Smooth muscle cell of the brain vasculature (primary cell): ENCODE measurements at regions not wholly inside any gene's neighbourhood (a gene's known extent, or its start where the extent isn't known, plus 50 kb on each side); places are given as distances from the start of the nearest gene placed in this dataset.
A peak's percentile ranks its signal among the peaks of the same experiment; 100 is the strongest.
"Not testable (repeated sequence)": the region's sequence is repeated elsewhere in the genome, so short reads cannot be mapped to it uniquely, and the experiment has no call there.

Experiments used
- DNase-seq: peaks from one replicate; pipeline ENCODE4 v3.0.0-alpha.2; 2012; ENCODE audit warnings: low read depth, low spot score

GRCh38 chrX:31014474-31014873 is 57.4 kb downstream of the FTHL17 start:
- DNase-seq, result not testable (repeated sequence)

- no peak for DNase-seq
Measured at GRCh38 chrX:31012509-31013025, 59.3 kb downstream of the FTHL17 start.

DNA sequence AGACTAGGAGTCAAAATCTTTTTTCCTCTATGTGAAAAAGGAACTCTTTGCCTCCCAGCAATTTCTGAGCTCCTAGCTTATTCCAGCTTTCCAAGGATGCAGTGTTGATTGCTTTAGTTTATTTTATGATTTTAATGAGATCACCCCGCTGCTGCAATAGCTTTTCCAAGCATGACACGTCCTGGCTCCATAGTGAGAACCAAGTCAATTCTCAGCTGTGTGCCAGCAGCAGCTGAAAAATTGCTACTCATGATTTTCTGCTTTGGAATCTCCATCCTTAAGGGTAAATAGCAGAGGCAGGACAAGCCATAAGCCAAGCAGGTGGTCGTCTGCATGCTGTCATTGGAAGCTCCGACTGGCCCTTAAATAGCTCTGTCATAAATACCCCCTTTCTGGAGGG is 64.5 kb downstream of the FTHL17 start:
- DNase-seq, result no peak

GRCh38 chrX:31006027-31006426 is 65.8 kb downstream of the FTHL17 start:
- no peak for DNase-seq

DNA sequence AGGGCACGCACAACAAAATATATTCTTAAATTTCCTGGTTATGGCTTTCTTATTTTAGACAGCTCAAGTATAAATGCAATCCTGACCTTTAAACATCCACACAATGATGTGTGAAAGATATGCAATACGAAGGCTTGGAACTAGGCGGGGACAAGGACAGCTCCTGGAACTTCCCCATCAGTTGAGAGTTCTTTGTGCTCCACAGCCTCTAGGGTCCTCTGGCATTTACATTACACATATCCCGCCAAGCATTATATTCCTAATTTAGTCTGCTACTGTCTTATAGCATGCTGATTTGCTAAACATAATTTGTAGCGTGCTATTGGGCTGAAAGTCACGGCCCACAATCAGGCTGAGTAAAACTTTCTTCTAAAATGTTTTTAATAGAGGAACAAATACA is 74.4 kb downstream of the FTHL17 start:
- DNase-seq, result no peak

GRCh38 chrX:30995705-30996104 is 76.1 kb downstream of the FTHL17 start:
- DNase-seq, result no peak

DNA sequence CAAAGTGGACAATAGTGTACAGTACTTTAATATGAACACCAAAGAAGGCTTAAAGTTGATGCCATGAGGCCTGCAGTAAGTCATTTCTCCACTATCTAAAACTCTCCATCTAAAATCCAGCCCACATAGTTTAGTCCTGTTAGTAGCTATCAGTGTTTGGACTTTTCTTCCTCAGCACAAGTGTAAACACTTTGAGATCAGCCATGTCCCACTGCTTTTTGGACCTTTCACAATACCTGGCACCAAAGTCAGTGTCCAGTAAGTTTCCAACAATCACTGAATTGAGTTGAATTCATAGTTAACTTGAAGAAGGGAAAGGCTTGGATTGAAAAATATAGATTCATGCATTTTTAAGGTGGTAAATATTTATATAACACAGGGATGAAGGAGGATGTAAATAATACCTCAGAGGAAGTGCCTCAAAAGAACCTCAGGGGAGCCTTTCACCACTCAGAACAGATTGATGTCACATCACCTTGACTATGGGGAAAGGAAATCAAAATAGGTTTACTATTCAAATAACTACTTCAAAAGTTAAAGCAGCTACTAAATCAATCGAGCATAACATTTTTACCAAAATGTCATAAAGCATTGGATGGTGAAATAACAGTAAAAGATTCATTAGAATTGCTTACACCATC is 76.7 kb downstream of the FTHL17 start:
- no peak for DNase-seq

DNA sequence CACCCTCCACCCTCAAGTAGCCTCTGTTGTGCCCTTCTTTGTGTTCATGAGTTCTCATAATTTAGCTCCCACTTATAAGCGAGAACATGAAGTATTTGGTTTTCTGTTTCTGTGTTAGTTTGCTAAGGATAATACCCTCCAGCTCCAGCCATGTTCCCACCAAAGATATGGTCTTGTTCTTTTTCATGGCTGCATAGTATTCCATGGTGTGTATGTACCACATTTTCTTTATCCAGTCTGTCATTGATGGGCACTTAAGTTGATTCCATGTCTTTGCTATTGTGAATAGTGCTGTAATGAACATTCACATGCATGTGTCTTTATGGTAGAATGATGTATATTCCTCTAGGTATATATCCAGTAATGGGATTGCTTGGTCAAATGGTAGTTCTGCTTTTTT is 77.8 kb downstream of the FTHL17 start:
- DNase-seq, result not testable (repeated sequence)

- no peak for DNase-seq
Measured at GRCh38 chrX:30992381-30992904, 79.4 kb downstream of the FTHL17 start.

DNA sequence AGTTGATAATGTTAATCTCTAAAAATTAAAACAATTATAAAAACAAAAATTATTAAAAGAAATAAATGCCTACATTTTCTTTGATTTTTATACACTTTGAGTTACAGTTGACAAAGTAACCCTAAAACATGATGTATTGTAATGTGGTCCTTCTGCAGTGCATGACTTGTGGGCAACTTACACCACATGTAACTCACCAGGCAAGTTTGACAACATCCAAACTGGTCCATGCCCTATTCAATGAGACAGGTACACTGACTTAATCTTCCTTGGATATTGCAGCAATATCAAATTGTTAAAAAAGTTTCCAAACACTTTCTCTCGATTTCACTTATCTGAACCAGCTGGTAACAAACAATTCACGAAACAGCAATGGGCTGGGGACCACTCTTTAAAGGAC is 81.5 kb downstream of the FTHL17 start:
- no peak for DNase-seq

DNA sequence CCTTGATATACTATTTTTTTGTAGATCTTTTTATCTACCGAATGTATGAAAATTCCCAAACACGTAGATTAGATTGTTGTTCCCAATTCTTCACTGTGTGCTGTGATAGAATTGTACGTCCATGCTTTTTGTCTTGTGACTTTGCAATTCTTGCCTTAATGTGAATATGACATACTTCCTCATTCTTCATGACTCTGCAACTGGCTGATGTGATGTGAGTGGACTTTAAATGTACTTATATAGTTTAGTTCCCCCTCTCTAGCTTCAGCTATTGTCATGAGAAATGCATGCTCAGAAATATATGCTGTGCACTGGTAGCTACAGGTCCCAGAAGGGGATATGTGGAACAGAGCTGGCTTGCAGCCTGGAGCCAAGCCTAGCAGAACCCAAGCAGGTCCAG is 89.4 kb downstream of the FTHL17 start:
- no peak for DNase-seq

- no peak for DNase-seq
Measured at GRCh38 chrX:30981968-30982367, 89.9 kb downstream of the FTHL17 start.

- no peak for DNase-seq
Measured at GRCh38 chrX:30979271-30979670, 90.2 kb upstream of the TAB3 start.

DNA sequence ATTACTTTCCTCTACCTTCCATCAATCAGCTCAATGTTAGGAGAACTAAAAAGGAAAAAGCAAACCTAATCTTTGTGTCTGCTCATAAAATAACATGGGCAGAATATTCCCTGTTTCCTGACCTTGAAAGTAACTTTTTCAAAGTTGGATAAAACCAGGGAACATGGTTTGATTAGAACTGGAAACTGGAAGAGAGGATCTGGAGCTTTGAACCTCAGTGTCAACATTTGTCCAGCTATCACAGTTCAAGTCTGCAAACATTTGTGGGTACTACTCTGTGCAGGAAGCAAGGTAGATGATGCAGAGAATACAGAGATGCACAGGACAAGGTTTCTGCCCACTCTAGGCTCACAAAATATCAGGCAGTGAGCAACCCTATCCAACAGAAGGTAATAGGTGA is 86.4 kb upstream of the TAB3 start:
- DNase-seq, result no peak

DNA sequence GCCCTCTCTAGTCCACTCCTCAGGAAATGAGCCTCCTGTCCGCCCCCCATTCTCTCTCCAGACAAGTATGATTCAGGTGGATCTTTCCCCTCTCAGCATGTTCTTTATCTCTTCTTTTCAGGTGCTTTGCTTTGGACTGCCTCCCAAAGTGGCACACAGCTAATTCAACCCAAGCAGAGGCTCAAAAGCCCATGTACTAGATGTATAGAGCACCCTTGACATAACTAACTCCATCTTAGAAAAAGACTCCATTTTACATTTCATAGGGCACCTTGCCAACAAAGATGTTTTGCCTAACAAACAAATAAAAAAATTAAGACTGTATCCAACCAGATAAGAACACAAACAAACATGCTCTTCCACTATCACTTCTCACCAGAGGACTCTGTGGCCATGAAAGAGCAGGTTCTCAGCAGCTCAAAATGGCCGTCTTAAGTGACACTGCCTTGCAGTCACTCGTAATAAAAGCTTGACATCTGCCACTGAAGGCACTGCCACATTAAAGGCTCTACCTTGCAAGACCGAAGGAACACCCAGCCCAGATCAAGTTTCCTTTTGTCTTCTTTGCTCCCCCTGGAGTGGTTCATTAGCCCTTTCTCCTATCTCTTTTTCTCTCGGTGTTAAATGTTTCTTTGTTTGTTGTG is 84.9 kb upstream of the TAB3 start:
- no peak for DNase-seq

GRCh38 chrX:30971774-30972603 is 82.9 kb upstream of the TAB3 start:
- DNase-seq, result peak; percentile 1

GRCh38 chrX:30967516-30967915 is 78.5 kb upstream of the TAB3 start:
- DNase-seq, result no peak

GRCh38 chrX:30965767-30966166 is 76.7 kb upstream of the TAB3 start:
- DNase-seq, result no peak

DNA sequence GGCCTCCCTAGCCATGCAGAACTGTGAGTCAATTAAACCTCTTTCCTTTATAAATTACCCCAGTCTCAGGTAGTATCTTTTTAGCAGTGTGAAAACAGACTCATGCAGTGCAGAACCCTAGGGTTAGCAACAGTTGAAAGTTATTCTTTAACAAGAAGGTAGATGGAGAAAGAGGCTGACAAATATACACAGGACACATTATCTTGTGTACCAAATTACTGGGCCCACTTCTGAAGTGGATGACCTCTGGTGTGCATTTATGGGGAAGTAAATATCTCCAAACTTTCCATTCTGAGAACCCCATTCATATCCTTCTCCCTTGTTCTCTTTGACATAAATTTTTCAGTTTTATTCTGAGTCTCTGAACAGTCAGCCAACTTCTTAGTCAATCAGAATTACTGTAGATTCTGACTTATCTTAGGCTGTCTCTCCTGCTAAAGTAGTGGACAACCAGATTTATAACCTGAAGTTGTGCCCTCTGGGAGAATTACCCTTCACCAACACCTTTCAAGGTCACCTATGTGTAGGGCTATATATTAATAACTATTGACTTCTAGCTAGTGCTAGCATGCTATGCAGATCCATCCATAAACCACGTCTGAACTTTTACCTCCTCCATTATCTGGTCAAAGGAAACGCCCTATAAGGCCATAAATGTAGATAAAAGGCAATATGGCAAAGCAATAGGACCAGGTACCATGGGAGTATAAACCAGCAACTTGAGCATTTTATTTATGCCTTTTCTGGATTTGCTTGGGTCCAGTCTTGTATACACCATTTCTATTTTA is 72.5 kb upstream of the TAB3 start:
- no peak for DNase-seq

GRCh38 chrX:30957753-30958152 is 68.7 kb upstream of the TAB3 start:
- no peak for DNase-seq

GRCh38 chrX:30955687-30956086 is 66.6 kb upstream of the TAB3 start:
- DNase-seq, result no peak

GRCh38 chrX:30951003-30951402 is 61.9 kb upstream of the TAB3 start:
- no peak for DNase-seq
